IMR-90 (cell line): ENCODE measurements at regions not wholly inside any gene's neighbourhood (a gene's known extent, or its start where the extent isn't known, plus 50 kb on each side); places are given as distances from the start of the nearest gene placed in this dataset.

Source experiments
- ATAC-seq: fragments of 200-7000 bp; cut with Tn5 transposase; 2 replicates; pipeline ENCODE4 v1.9.1; 2020; ENCODE audit warnings: low read depth, mild to moderate bottlenecking, moderate library complexity
- BruUV-seq: library from RNA; stranded (reverse); fragments of 400-500 nt; replicated peaks from 2 replicates; lab custom pipeline; 2021; lab: Mats Ljungman, UMichigan
- CTCF ChIA-PET: fragments of 300-600 bp; formaldehyde crosslinking; extraction: SDS; loops from one replicate; lab custom pipeline; 2021; ENCODE audit warnings: antibody characterized with exemption; lab: Yijun Ruan, JAX
- POLR2A ChIA-PET: fragments of 300-600 bp; sonication (Branson Sonifier 250); formaldehyde crosslinking; loops from one replicate; lab custom pipeline; 2022; ENCODE audit warnings: antibody characterized with exemption; ENCODE audit not compliant: unreplicated experiment; lab: Charles Lee
- DNase-seq: peaks from one replicate; pipeline ENCODE4 v3.0.0; 2013
- H2AFZ ChIP-seq: replicated peaks from 2 replicates; pipeline ENCODE3; 2013; ENCODE audit warnings: low read length, mild to moderate bottlenecking; ENCODE audit not compliant: poor library complexity
- H2AK5ac ChIP-seq: 2 replicates; pipeline ENCODE4 v1.6.1; 2013; ENCODE audit warnings: low read depth, low read length, inconsistent platforms
- H2AK9ac ChIP-seq: replicated peaks from 2 replicates; pipeline ENCODE3; 2013; ENCODE audit warnings: mild to moderate bottlenecking, low read depth, low read length, moderate library complexity; ENCODE audit not compliant: poor library complexity
- H2BK120ac ChIP-seq: 2 replicates; pipeline ENCODE4 v1.6.1; 2013; ENCODE audit warnings: low read depth, low read length, inconsistent platforms
- H2BK15ac ChIP-seq: 3 replicates; pipeline ENCODE4 v1.6.1; 2013; ENCODE audit warnings: low read depth, low read length, inconsistent platforms
- H2BK20ac ChIP-seq: 2 replicates; pipeline ENCODE4 v1.6.1; 2013; ENCODE audit warnings: low read depth, mild to moderate bottlenecking, inconsistent platforms, low read length, moderate library complexity
- H2BK5ac ChIP-seq: 2 replicates; pipeline ENCODE4 v1.6.1; 2013; ENCODE audit warnings: mild to moderate bottlenecking, low read depth, low read length, inconsistent platforms; ENCODE audit not compliant: poor library complexity, severe bottlenecking
- H3K14ac ChIP-seq: replicated peaks from 2 replicates; pipeline ENCODE4 v1.6.1; 2013; ENCODE audit warnings: low read depth, low read length, inconsistent platforms
- H3K18ac ChIP-seq: 2 replicates; pipeline ENCODE4 v1.6.1; 2013; ENCODE audit warnings: low read depth, low read length, control low read depth
- H3K23ac ChIP-seq: 2 replicates; pipeline ENCODE4 v1.6.1; 2013; ENCODE audit warnings: low read depth, low read length, inconsistent platforms
- H3K27ac ChIP-seq: 2 replicates; pipeline ENCODE4 v1.5.1; 2013; ENCODE audit warnings: mild to moderate bottlenecking, control low read depth, low read length; ENCODE audit not compliant: insufficient read depth
- H3K27me3 ChIP-seq: 2 replicates; pipeline ENCODE4 v1.6.1; 2013; ENCODE audit warnings: low read length; ENCODE audit not compliant: control insufficient read depth, insufficient read depth
- H3K36me3 ChIP-seq: 2 replicates; pipeline ENCODE4 v1.6.1; 2013; ENCODE audit warnings: low read length, mixed read lengths; ENCODE audit not compliant: control insufficient read depth, insufficient read depth
- H3K4ac ChIP-seq: 2 replicates; pipeline ENCODE4 v1.6.1; 2013; ENCODE audit warnings: low read depth, low read length, inconsistent platforms
- H3K4me1 ChIP-seq: 2 replicates; pipeline ENCODE4 v1.6.1; 2013; ENCODE audit warnings: low read length, mixed read lengths; ENCODE audit not compliant: control insufficient read depth, insufficient read depth
- H3K4me2 ChIP-seq: 2 replicates; pipeline ENCODE4 v1.6.1; 2013; ENCODE audit warnings: low read depth, mild to moderate bottlenecking, control low read depth, low read length, moderate library complexity
- H3K4me3 ChIP-seq: 2 replicates; pipeline ENCODE4 v1.5.1; 2013; ENCODE audit warnings: low read depth, mild to moderate bottlenecking, control low read depth, low read length, moderate library complexity; ENCODE audit not compliant: insufficient read depth
- H3K56ac ChIP-seq: 2 replicates; pipeline ENCODE4 v1.6.1; 2013; ENCODE audit warnings: low read length, inconsistent platforms; ENCODE audit not compliant: insufficient read depth; ENCODE audit errors: extremely low read depth
- H3K79me1 ChIP-seq, 2 experiments: 2 replicates each; pipeline ENCODE4 v1.6.1; 2013; ENCODE audit warnings: low read length in 2 of 2, inconsistent platforms in 1 of 2, low read depth in 1 of 2
- H3K9ac ChIP-seq: 2 replicates; pipeline ENCODE4 v1.6.1; 2013; ENCODE audit warnings: low read depth, low read length, control low read depth
- H3K9me1 ChIP-seq: 2 replicates; pipeline ENCODE4 v1.6.1; 2013; ENCODE audit warnings: low read length, inconsistent platforms; ENCODE audit not compliant: insufficient read depth
- H3K9me3 ChIP-seq: 2 replicates; pipeline ENCODE4 v1.6.1; 2013; ENCODE audit warnings: low read length; ENCODE audit not compliant: control insufficient read depth, insufficient read depth
- H4K20me1 ChIP-seq: 2 replicates; pipeline ENCODE4 v1.6.1; 2013; ENCODE audit warnings: low read length, inconsistent platforms; ENCODE audit not compliant: insufficient read depth
- H4K5ac ChIP-seq: 2 replicates; pipeline ENCODE4 v1.6.1; 2013; ENCODE audit warnings: mild to moderate bottlenecking, low read depth, low read length, control low read depth
- H4K8ac ChIP-seq, 2 experiments: 2 replicates each; pipeline ENCODE4 v1.6.1; 2013; ENCODE audit warnings: low read depth in 2 of 2, low read length in 2 of 2, control low read depth in 1 of 2, inconsistent platforms in 1 of 2
- H4K91ac ChIP-seq: 2 replicates; pipeline ENCODE4 v1.6.1; 2013; ENCODE audit warnings: low read depth, low read length, inconsistent platforms; ENCODE audit not compliant: insufficient read depth
- BHLHE40 ChIP-seq: fragments of 150-350 bp; IDR thresholded peaks from 2 replicates; pipeline ENCODE4 v1.6.1; 2016; ENCODE audit warnings: mild to moderate bottlenecking, low read depth, low read length
- ELK1 ChIP-seq: fragments of 150-350 bp; IDR thresholded peaks from 2 replicates; pipeline ENCODE4 v1.6.1; 2016; ENCODE audit warnings: low read depth, mild to moderate bottlenecking, low read length, moderate library complexity, borderline replicate concordance
- USF2 ChIP-seq: fragments of 150-350 bp; IDR thresholded peaks from 2 replicates; pipeline ENCODE4 v1.6.1; 2017; ENCODE audit warnings: mild to moderate bottlenecking, antibody characterized with exemption, low read length, low read depth
- WGBS, 2 experiments: methylation state at CpG; one replicate each; pipeline versions ENCODE4 v1.1.5 to v1.1.7; 2013; ENCODE audit warnings: missing lambda C conversion rate in 2 of 2; ENCODE audit not compliant: insufficient read length in 1 of 2; ENCODE audit errors: extremely low coverage in 2 of 2; 5-methylcytosine and 5-hydroxymethylcytosine counted together
- dilution Hi-C: fragments of 300-500 bp; cut with HindIII; formaldehyde crosslinking; loops from one replicate; pipeline ENCODE4 v1.14.3; 2018; ENCODE audit warnings: low sequenced_read_pairs; ENCODE audit not compliant: unreplicated experiment
- in situ Hi-C: fragments of 300-500 bp; cut with MboI; formaldehyde crosslinking; loops from 3 replicates; pipeline ENCODE4 v1.14.3; 2019; ENCODE audit warnings: low sequenced_read_pairs, inconsistent platforms, mixed read lengths
- intact Hi-C: fragments of 100-400 bp; cut with micrococcal nuclease; formaldehyde crosslinking; loops from 2 replicates; pipeline ENCODE4 v1.10.0; 2022

GRCh38 chr4:59994118-59994517 is 1206.0 kb upstream of the ADGRL3 start:
- H3K18ac ChIP-seq: no peak overlapping the region
- WGBS, 2 experiments: 0% methylated on average over 1 of the region's 1 CpG; no CpG with 5 or more reads in 1 of the 2 experiments
- TF ChIP-seq USF2: no peak
- TF ChIP-seq BHLHE40: no peak
- no peak for TF ChIP-seq ELK1
- no peak overlapping the region for H2BK5ac ChIP-seq
- H3K27ac ChIP-seq: no peak overlapping the region
- no peak overlapping the region for H3K56ac ChIP-seq
- no peaks in the 10 kb centered on the region for H3K4me1 ChIP-seq
- H4K20me1 ChIP-seq: no peaks in the 10 kb centered on the region
- H3K4ac ChIP-seq: no peak overlapping the region
- no peak overlapping the region for H2BK15ac ChIP-seq
- no peak overlapping the region for H4K8ac ChIP-seq
- H3K23ac ChIP-seq: no peak overlapping the region
- in situ Hi-C loops (no loop called here), dilution Hi-C loops (no loop called here), intact Hi-C loops (no loop called here)
- ChIA-PET POLR2A (no interaction called here), CTCF (no interaction called here)
- BruUV-seq: no TSS peak
- H3K4me2 ChIP-seq: no peak overlapping the region
- H2AK5ac ChIP-seq: no peak overlapping the region
- no peaks in the 10 kb centered on the region for H3K9me1 ChIP-seq
- no peaks in the 10 kb centered on the region for H3K36me3 ChIP-seq
- H3K14ac ChIP-seq: no peak overlapping the region
- H4K5ac ChIP-seq: no peak overlapping the region
- DNase-seq: no peak
- ATAC-seq: no peak
- no peak overlapping the region for H2BK120ac ChIP-seq
- H3K27me3 ChIP-seq: no peaks in the 10 kb centered on the region
- no peak overlapping the region for H3K9ac ChIP-seq
- H3K79me1 ChIP-seq: no peaks in the 10 kb centered on the region
- H2AK9ac ChIP-seq: no peak overlapping the region
- no peak overlapping the region for H3K4me3 ChIP-seq
- H4K91ac ChIP-seq: no peak overlapping the region
- H2BK20ac ChIP-seq: no peak overlapping the region
- H2AFZ ChIP-seq: no peak overlapping the region
- peaks cover 3% of the 10 kb centered on the region; the same call in 1 of the 2 replicates for H3K9me3 ChIP-seq
